Activated CD8-positive, alpha-beta T cell treated with anti-CD3 and anti-CD28 coated beads for 36 hours (primary cell): ENCODE measurements at regions not wholly inside any gene's neighbourhood (a gene's known extent, or its start where the extent isn't known, plus 50 kb on each side); places are given as distances from the start of the nearest gene placed in this dataset.

Experiments used
- ATAC-seq: fragments of 200-7000 bp; cut with Tn5 transposase; one replicate; pipeline ENCODE4 v1.10.0; 2021; ENCODE audit warnings: mild to moderate bottlenecking, moderate library complexity
- CTCF ChIA-PET: fragments of 350-600 bp; sonication (Branson Sonifier 250); formaldehyde crosslinking; loops from one replicate; lab custom pipeline; 2021; ENCODE audit warnings: antibody characterized with exemption; lab: Charles Lee
- POLR2A ChIA-PET: fragments of 350-600 bp; sonication (Branson Sonifier 250); formaldehyde crosslinking; loops from one replicate; lab custom pipeline; 2021; ENCODE audit warnings: antibody characterized with exemption; lab: Charles Lee
- DNase-seq: peaks from one replicate; pipeline ENCODE4 v3.0.0-alpha.2; 2020
- H3K27ac Mint-ChIP-seq: one replicate; pipeline ENCODE4 v1.8.0; 2021; ENCODE audit warnings: mild to moderate bottlenecking, mixed read lengths
- H3K27me3 Mint-ChIP-seq: one replicate; pipeline ENCODE4 v1.8.0; 2021; ENCODE audit warnings: mixed read lengths
- H3K36me3 Mint-ChIP-seq: one replicate; pipeline ENCODE4 v1.8.0; 2021; ENCODE audit warnings: low read depth, mixed read lengths
- H3K4me1 Mint-ChIP-seq: one replicate; pipeline ENCODE4 v1.8.0; 2021; ENCODE audit warnings: low read depth, mixed read lengths
- H3K4me3 Mint-ChIP-seq: one replicate; pipeline ENCODE4 v1.8.0; 2021; ENCODE audit warnings: mild to moderate bottlenecking, moderate library complexity, mixed read lengths
- H3K9me3 Mint-ChIP-seq: one replicate; pipeline ENCODE4 v1.8.0; 2021; ENCODE audit warnings: mixed read lengths
- intact Hi-C: fragments of 100-400 bp; cut with micrococcal nuclease; formaldehyde crosslinking; loops from one replicate; pipeline ENCODE4 v1.10.0; 2022
- TF ChIP-seq, protein P1 (sequence below): fragments of 200-600 bp; IDR thresholded peaks from one replicate; pipeline ENCODE4 v1.8.0; 2022; ENCODE audit warnings: antibody characterized with exemption, mild to moderate bottlenecking

DNA sequence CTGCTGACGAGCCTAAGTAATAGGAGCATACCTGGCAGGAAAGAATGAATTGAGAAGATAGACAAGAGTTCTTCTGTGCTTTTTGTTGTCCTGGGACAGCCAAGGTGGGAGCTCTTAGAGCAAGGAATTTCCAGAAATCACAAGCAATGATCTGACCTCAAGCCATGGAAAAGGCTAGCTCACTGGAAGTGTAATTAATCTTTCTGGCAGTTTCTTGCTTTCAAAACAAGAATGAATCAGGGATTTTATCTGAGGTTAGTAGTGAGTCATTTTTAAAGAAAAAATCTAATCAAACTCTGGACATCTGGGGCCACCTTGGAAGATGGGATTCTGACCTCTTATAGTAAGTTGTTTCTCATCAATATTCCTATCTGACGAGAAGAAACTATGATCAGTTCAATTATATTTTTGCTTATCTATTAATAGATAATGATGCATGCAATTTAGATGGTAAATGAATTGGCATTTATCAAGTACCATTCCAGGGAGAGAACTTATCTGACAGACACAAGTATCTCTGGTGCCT is 98.0 kb downstream of the ADCYAP1 start:
- no peaks in the 10 kb centered on the region for H3K36me3 Mint-ChIP-seq
- no peaks in the 10 kb centered on the region for H3K4me1 Mint-ChIP-seq
- TF ChIP-seq, protein P1, sequence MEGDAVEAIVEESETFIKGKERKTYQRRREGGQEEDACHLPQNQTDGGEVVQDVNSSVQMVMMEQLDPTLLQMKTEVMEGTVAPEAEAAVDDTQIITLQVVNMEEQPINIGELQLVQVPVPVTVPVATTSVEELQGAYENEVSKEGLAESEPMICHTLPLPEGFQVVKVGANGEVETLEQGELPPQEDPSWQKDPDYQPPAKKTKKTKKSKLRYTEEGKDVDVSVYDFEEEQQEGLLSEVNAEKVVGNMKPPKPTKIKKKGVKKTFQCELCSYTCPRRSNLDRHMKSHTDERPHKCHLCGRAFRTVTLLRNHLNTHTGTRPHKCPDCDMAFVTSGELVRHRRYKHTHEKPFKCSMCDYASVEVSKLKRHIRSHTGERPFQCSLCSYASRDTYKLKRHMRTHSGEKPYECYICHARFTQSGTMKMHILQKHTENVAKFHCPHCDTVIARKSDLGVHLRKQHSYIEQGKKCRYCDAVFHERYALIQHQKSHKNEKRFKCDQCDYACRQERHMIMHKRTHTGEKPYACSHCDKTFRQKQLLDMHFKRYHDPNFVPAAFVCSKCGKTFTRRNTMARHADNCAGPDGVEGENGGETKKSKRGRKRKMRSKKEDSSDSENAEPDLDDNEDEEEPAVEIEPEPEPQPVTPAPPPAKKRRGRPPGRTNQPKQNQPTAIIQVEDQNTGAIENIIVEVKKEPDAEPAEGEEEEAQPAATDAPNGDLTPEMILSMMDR: no peak
- ChIA-PET CTCF (no interaction called here), POLR2A (no interaction called here)
- DNase-seq: no peak
- intact Hi-C loops: no loop called here
- no peak overlapping the region for H3K4me3 Mint-ChIP-seq
- no peak overlapping the region for H3K27ac Mint-ChIP-seq
- peaks cover 2% of the 10 kb centered on the region for H3K27me3 Mint-ChIP-seq
- peaks cover 3% of the 10 kb centered on the region for H3K9me3 Mint-ChIP-seq
- ATAC-seq: no peak

DNA sequence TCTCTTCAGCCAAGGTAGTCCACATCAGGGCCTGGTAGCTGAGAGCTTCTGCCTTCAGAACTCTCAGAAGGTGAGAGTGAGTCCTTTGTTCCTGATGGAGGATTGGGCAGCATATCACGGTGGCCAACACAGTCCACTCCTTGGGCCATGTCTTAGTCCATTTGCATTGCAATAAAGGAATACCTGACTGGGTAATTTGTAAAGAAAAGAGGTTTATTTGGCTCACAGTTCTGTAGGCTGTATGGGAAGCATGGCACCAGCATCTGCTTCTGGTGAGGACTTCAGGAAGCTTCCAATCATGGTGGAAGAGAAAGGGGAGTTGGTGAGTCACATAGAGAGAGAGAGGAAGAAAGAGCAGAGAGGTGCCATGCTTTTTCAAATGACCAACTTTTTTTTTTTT is 98.8 kb downstream of the ADCYAP1 start:
- Mint-ChIP-seq H3K27ac (no peak overlapping the region), H3K9me3 (peaks cover 3% of the 10 kb centered on the region), H3K36me3 (no peaks in the 10 kb centered on the region), H3K4me1 (no peaks in the 10 kb centered on the region), H3K4me3 (no peak overlapping the region), H3K27me3 (peaks cover 2% of the 10 kb centered on the region)
- intact Hi-C loops: no loop called here
- DNase-seq (no peak), ATAC-seq (no peak)
- ChIA-PET CTCF (no interaction called here), POLR2A (interaction anchor here (0.5 kb wide), 1 partner anchor 302 kb away, joined by 4 read pairs; no protein-coding TSS in a partner anchor)
- TF ChIP-seq, protein P1: no peak

DNA sequence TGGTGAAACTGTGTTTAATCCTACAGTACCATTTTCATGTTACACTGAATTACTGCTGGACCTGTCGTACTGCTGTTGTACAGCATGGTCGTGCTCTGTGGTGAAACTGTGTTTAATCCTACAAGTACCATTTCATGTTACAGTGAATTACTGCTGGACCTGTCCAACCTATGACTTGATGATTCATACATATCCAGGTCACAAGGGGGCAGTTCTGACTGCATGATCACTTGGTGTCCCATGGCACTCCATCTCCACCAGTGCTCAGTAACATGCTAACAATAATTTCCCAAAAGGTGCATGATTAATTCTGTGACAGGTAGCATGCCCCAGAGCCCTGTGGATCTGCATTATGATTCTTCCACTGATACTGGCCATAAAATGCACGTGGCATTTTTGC is 101.6 kb downstream of the ADCYAP1 start:
- intact Hi-C loops: no loop called here
- H3K9me3 Mint-ChIP-seq: peaks cover 3% of the 10 kb centered on the region
- H3K27me3 Mint-ChIP-seq: peaks cover 2% of the 10 kb centered on the region
- ChIA-PET POLR2A (no interaction called here), CTCF (no interaction called here)
- no peak for DNase-seq
- TF ChIP-seq, protein P1: no peak
- no peak for ATAC-seq
- H3K4me3 Mint-ChIP-seq: no peak overlapping the region
- H3K36me3 Mint-ChIP-seq: no peaks in the 10 kb centered on the region
- H3K4me1 Mint-ChIP-seq: no peaks in the 10 kb centered on the region
- no peak overlapping the region for H3K27ac Mint-ChIP-seq

DNA sequence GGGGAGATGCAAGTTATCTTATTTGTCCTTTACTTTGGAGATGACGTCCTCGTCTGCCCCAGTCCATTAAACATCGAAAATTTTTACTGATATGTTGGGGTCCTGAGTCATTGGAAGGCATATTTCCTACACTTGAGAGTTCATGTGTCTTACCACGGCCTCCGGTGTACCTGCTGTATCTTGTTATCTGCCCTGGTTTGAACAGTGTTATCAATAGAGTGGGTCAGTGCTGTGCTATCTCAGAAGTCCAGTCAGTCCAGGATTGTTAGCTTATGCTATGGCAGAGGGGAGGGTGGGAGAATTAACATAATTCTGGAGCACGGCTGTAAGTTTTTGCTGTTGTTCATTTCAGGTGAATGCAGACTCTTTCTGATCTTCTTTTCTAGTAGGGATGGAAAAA is 102.3 kb downstream of the ADCYAP1 start:
- no peak for ATAC-seq
- Mint-ChIP-seq H3K9me3 (peaks cover 3% of the 10 kb centered on the region), H3K4me1 (no peaks in the 10 kb centered on the region), H3K36me3 (no peaks in the 10 kb centered on the region), H3K27ac (no peak overlapping the region), H3K27me3 (peaks cover 2% of the 10 kb centered on the region), H3K4me3 (no peak overlapping the region)
- ChIA-PET POLR2A (no interaction called here), CTCF (no interaction called here)
- DNase-seq: no peak
- intact Hi-C loops: no loop called here
- TF ChIP-seq, protein P1: no peak

DNA sequence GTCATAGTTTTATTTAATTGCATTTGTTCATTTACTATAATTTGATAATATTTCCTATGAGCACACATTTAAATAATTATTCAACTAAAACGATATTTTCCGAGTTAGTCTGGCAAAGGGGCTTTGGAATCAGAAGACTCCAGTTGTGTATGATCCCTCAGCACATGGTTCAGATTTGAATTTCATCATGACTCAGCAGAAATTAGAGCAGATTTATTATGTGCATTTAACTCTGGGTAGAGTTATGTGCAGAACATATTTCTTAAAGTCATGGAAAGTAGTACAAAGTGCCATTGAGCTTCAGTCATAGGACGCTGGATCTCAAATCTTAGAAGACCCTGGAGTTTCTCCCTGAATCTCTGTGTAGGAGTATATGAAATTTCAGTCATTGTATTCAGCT is 106.7 kb downstream of the ADCYAP1 start:
- ChIA-PET POLR2A (no interaction called here), CTCF (interaction anchor here (1.0 kb wide), 1 partner anchor 50 kb away, joined by 3 read pairs; no protein-coding TSS in a partner anchor)
- DNase-seq (no peak), ATAC-seq (no peak)
- intact Hi-C loops: no loop called here
- Mint-ChIP-seq H3K27me3 (peaks cover 2% of the 10 kb centered on the region), H3K36me3 (no peaks in the 10 kb centered on the region), H3K4me3 (no peak overlapping the region), H3K4me1 (no peaks in the 10 kb centered on the region), H3K27ac (no peak overlapping the region), H3K9me3 (no peaks in the 10 kb centered on the region)
- TF ChIP-seq, protein P1: no peak
